SK-N-SH (cell line): ENCODE measurements at regions not wholly inside any gene's neighbourhood (a gene's known extent, or its start where the extent isn't known, plus 50 kb on each side); places are given as distances from the start of the nearest gene placed in this dataset.

Source experiments
- CTCF ChIA-PET: fragments of 300-600, 350-600 bp; formaldehyde crosslinking; extraction: SDS; loops from one replicate; lab custom pipeline; 2021; lab: Yijun Ruan, JAX
- POLR2A ChIA-PET: fragments of 350-600 bp; sonication (Branson Sonifier 250); formaldehyde crosslinking; extraction: SDS; loops from one replicate; lab custom pipeline; 2020; ENCODE audit warnings: antibody characterized with exemption, inconsistent platforms; lab: Yijun Ruan, JAX
- DNase-seq: peaks from one replicate; pipeline ENCODE4 v3.0.0; 2012
- H2AFZ ChIP-seq: fragments of 200-600 bp; sonication (generic); 2 replicates; pipeline ENCODE4 v1.8.1; 2016; ENCODE audit warnings: antibody characterized with exemption, mild to moderate bottlenecking, low read depth
- H3F3A ChIP-seq: fragments of 200-600 bp; sonication (generic); replicated peaks from 2 replicates; pipeline ENCODE3; 2016; ENCODE audit warnings: antibody characterized with exemption, mild to moderate bottlenecking; ENCODE audit not compliant: insufficient read depth
- H3K27ac ChIP-seq, 2 experiments: fragments of 200-500 bp in 1 of 2; fragments of 200-600 bp in 1 of 2; sonication (Bioruptor generic) in 1 of 2; sonication (generic), shearing (Covaris generic) in 1 of 2; 2 replicates each; pipeline versions ENCODE4 v1.5.1 to v1.6.1; 2014 to 2016; ENCODE audit warnings: low read depth in 2 of 2, inconsistent platforms in 1 of 2, low read length in 1 of 2, mild to moderate bottlenecking in 1 of 2, mixed read lengths in 1 of 2
- H3K27me3 ChIP-seq: fragments of 200-600 bp; sonication (generic), shearing (Covaris generic); 2 replicates; pipeline ENCODE4 v1.6.1; 2016; ENCODE audit warnings: mixed run types; ENCODE audit not compliant: insufficient read depth
- H3K36me3 ChIP-seq, 2 experiments: fragments of 200-500 bp in 1 of 2; fragments of 200-600 bp in 1 of 2; sonication (Bioruptor generic) in 1 of 2; sonication (generic) in 1 of 2; replicated peaks in 1 of 2; 2 replicates each; pipeline versions ENCODE3 to v1.5.1; 2014 to 2016; ENCODE audit warnings: low read length in 1 of 2, mild to moderate bottlenecking in 1 of 2; ENCODE audit not compliant: insufficient read depth in 2 of 2, control insufficient read depth in 1 of 2
- H3K4me1 ChIP-seq, 2 experiments: fragments of 200-500 bp in 1 of 2; fragments of 200-600 bp in 1 of 2; sonication (Bioruptor generic) in 1 of 2; sonication (generic), shearing (Covaris generic) in 1 of 2; 2 replicates each; pipeline versions ENCODE4 v1.5.1 to v1.6.1; 2014 to 2016; ENCODE audit warnings: low read depth in 1 of 2, low read length in 1 of 2, mixed run types in 1 of 2; ENCODE audit not compliant: insufficient read depth in 2 of 2, control insufficient read depth in 1 of 2
- H3K4me2 ChIP-seq: fragments of 200-600 bp; sonication (generic), shearing (Covaris generic); 2 replicates; pipeline ENCODE4 v1.6.1; 2017; ENCODE audit warnings: mixed run types
- H3K4me3 ChIP-seq, 2 experiments: fragments of 200-500 bp in 1 of 2; fragments of 200-600 bp in 1 of 2; sonication (Bioruptor generic) in 1 of 2; sonication (generic), shearing (Covaris generic) in 1 of 2; 2 replicates each; pipeline versions ENCODE4 v1.5.1 to v1.8.1; 2014 to 2016; ENCODE audit warnings: low read depth in 2 of 2, inconsistent platforms in 1 of 2, low read length in 1 of 2, mild to moderate bottlenecking in 1 of 2, mixed read lengths in 1 of 2, moderate library complexity in 1 of 2
- H3K79me2 ChIP-seq: fragments of 200-600 bp; sonication (generic); 2 replicates; pipeline ENCODE4 v1.8.1; 2017; ENCODE audit warnings: mild to moderate bottlenecking; ENCODE audit not compliant: insufficient read depth
- H3K9ac ChIP-seq: fragments of 200-600 bp; sonication (generic); 2 replicates; pipeline ENCODE4 v1.6.1; 2017; ENCODE audit warnings: mixed run types
- H3K9me2 ChIP-seq: fragments of 200-600 bp; sonication (generic); 2 replicates; pipeline ENCODE4 v1.6.1; 2017; ENCODE audit warnings: mixed run types
- H3K9me3 ChIP-seq: fragments of 200-600 bp; sonication (generic); 2 replicates; pipeline ENCODE4 v1.6.1; 2017; ENCODE audit warnings: mixed run types, mild to moderate bottlenecking, moderate library complexity
- H4K20me1 ChIP-seq: fragments of 200-600 bp; sonication (generic); 2 replicates; pipeline ENCODE4 v1.6.1; 2017; ENCODE audit warnings: mild to moderate bottlenecking, mixed run types; ENCODE audit not compliant: insufficient read depth
- EP300 ChIP-seq, 2 experiments: IDR thresholded peaks; 2 replicates each; pipeline versions ENCODE4 v1.4.0 to v1.6.1; 2012; ENCODE audit warnings: borderline replicate concordance in 1 of 2, low read depth in 1 of 2, low read length in 1 of 2
- EZH2phosphoT487 ChIP-seq: fragments of 200-600 bp; sonication (generic); IDR thresholded peaks from 2 replicates; pipeline ENCODE4 v1.6.1; 2017; ENCODE audit warnings: low read depth, mixed run types, mild to moderate bottlenecking, antibody characterized with exemption, moderate library complexity, borderline replicate concordance
- FOXM1 ChIP-seq: IDR thresholded peaks from 2 replicates; pipeline ENCODE4 v1.4.0; 2012; ENCODE audit warnings: low read depth, mild to moderate bottlenecking
- NFIC ChIP-seq: IDR thresholded peaks from 2 replicates; pipeline ENCODE4 v1.4.0; 2012; ENCODE audit warnings: borderline replicate concordance
- RXRA ChIP-seq: IDR thresholded peaks from 2 replicates; pipeline ENCODE4 v1.4.0; 2012; ENCODE audit warnings: low read depth, mild to moderate bottlenecking, borderline replicate concordance
- TAF1 ChIP-seq: IDR thresholded peaks from 2 replicates; pipeline ENCODE4 v1.6.1; 2012; ENCODE audit warnings: low read depth, mild to moderate bottlenecking, low read length, moderate library complexity, borderline replicate concordance
- TEAD4 ChIP-seq: IDR thresholded peaks from 2 replicates; pipeline ENCODE4 v1.4.0; 2012; ENCODE audit warnings: mild to moderate bottlenecking, borderline replicate concordance; ENCODE audit not compliant: insufficient read depth
- YY1 ChIP-seq: IDR thresholded peaks from 2 replicates; pipeline ENCODE4 v1.4.0; 2012; ENCODE audit warnings: low read depth, mild to moderate bottlenecking
- WGBS: methylation state at CpG from one replicate; pipeline ENCODE4 v1.1.6; 2017; ENCODE audit warnings: low lambda C conversion rate; 5-methylcytosine and 5-hydroxymethylcytosine counted together
- TF ChIP-seq, protein P1 (sequence below): fragments of 150-350 bp; IDR thresholded peaks from 2 replicates; pipeline ENCODE4 v1.6.1; 2017; ENCODE audit warnings: antibody characterized with exemption, low read length, low read depth, borderline replicate concordance
- TF ChIP-seq, protein P2 (sequence below): IDR thresholded peaks from 2 replicates; pipeline ENCODE4 v1.4.0; 2012; ENCODE audit warnings: low read depth, borderline replicate concordance
- TF ChIP-seq, protein P3 (sequence below): fragments of 150-350 bp; IDR thresholded peaks from 2 replicates; pipeline ENCODE4 v1.6.1; 2016; ENCODE audit warnings: mild to moderate bottlenecking, low read depth, low read length

DNA sequence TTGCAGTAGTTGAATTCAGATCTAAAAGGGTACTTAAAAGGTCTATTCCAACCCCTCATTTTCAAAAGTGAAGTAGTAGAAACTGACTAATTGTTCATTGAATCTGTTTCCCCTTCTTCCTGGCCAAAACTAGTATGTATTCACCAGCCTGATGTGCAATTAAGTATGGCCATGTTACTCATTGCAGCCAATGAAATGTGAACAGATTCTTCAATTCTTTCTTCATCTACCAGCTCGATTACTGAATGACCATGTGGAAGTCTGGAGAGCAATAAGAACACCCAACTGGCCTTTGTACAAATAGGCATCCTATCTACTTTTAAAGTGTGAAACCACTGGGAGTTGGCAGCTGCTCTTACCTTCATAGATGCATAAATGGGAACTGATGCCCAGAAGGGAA is 449.0 kb upstream of the ID2 start:
- ChIA-PET CTCF (no interaction called here), POLR2A (no interaction called here)
- no peaks in the 10 kb centered on the region for H3K9me3 ChIP-seq

GRCh38 chr2:8234253-8234652 is 447.6 kb upstream of the ID2 start:
- H3K4me3 ChIP-seq: no peak overlapping the region
- CTCF ChIA-PET: interaction anchor here (1.2 kb wide), 1 partner anchor 38 kb away, joined by 6 read pairs; no protein-coding TSS in a partner anchor
- DNase-seq: no peak
- POLR2A ChIA-PET: no interaction called here
- no peaks in the 10 kb centered on the region for H4K20me1 ChIP-seq
- H3K27ac ChIP-seq: no peak overlapping the region
- 56% methylated on average over 3 of the region's 3 CpGs for WGBS
- TF ChIP-seq YY1: no peak
- no peak for TF ChIP-seq NFIC
- no peak for TF ChIP-seq EP300 (IDR thresholded peaks at IDR 0.05; ENCODE audit: borderline replicate concordance in 1 of 2, low read depth in 1 of 2, low read length in 1 of 2)
- TF ChIP-seq, protein P1, sequence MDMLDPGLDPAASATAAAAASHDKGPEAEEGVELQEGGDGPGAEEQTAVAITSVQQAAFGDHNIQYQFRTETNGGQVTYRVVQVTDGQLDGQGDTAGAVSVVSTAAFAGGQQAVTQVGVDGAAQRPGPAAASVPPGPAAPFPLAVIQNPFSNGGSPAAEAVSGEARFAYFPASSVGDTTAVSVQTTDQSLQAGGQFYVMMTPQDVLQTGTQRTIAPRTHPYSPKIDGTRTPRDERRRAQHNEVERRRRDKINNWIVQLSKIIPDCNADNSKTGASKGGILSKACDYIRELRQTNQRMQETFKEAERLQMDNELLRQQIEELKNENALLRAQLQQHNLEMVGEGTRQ: no peak
- TF ChIP-seq, protein P2, sequence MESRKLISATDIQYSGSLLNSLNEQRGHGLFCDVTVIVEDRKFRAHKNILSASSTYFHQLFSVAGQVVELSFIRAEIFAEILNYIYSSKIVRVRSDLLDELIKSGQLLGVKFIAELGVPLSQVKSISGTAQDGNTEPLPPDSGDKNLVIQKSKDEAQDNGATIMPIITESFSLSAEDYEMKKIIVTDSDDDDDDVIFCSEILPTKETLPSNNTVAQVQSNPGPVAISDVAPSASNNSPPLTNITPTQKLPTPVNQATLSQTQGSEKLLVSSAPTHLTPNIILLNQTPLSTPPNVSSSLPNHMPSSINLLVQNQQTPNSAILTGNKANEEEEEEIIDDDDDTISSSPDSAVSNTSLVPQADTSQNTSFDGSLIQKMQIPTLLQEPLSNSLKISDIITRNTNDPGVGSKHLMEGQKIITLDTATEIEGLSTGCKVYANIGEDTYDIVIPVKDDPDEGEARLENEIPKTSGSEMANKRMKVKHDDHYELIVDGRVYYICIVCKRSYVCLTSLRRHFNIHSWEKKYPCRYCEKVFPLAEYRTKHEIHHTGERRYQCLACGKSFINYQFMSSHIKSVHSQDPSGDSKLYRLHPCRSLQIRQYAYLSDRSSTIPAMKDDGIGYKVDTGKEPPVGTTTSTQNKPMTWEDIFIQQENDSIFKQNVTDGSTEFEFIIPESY: no peak
- TF ChIP-seq TAF1: no peak
- H3K36me3 ChIP-seq: peaks cover 0 to 3% of the 10 kb centered on the region in 2 experiments
- no peaks in the 10 kb centered on the region for H3K79me2 ChIP-seq
- no peaks in the 10 kb centered on the region for H3K9me2 ChIP-seq
- H3F3A ChIP-seq: no peaks in the 10 kb centered on the region
- no peak overlapping the region for H2AFZ ChIP-seq
- H3K9ac ChIP-seq: no peak overlapping the region
- H3K4me2 ChIP-seq: no peak overlapping the region
- H3K4me1 ChIP-seq: peaks cover 0 to 3% of the 10 kb centered on the region in 2 experiments; a peak in 2 of 4 replicates
- no peaks in the 10 kb centered on the region for H3K9me3 ChIP-seq
- H3K27me3 ChIP-seq: no peaks in the 10 kb centered on the region

More for the DNA sequence above, 449.0 kb upstream of the ID2 start:
- no peaks in the 10 kb centered on the region for H3K9me2 ChIP-seq
- TF ChIP-seq FOXM1 (no peak), RXRA (no peak), YY1 (no peak), EZH2phosphoT487 (no peak), TEAD4 (no peak)
- TF ChIP-seq, protein P3, sequence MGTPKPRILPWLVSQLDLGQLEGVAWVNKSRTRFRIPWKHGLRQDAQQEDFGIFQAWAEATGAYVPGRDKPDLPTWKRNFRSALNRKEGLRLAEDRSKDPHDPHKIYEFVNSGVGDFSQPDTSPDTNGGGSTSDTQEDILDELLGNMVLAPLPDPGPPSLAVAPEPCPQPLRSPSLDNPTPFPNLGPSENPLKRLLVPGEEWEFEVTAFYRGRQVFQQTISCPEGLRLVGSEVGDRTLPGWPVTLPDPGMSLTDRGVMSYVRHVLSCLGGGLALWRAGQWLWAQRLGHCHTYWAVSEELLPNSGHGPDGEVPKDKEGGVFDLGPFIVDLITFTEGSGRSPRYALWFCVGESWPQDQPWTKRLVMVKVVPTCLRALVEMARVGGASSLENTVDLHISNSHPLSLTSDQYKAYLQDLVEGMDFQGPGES: no peak
- no peak overlapping the region for H3K4me2 ChIP-seq
- no peaks in the 10 kb centered on the region for H3F3A ChIP-seq
- no peak overlapping the region for H3K27ac ChIP-seq
- 17% methylated on average over 1 of the region's 1 CpG for WGBS
- no peak overlapping the region for H3K9ac ChIP-seq
- no peak for DNase-seq
- peaks cover 0 to 7% of the 10 kb centered on the region in 2 experiments; a peak in 3 of 4 replicates for H3K4me1 ChIP-seq
- no peaks in the 10 kb centered on the region for H3K79me2 ChIP-seq
- no peak overlapping the region for H3K4me3 ChIP-seq
- no peaks in the 10 kb centered on the region for H3K27me3 ChIP-seq
- H3K36me3 ChIP-seq: peaks cover 0 to 3% of the 10 kb centered on the region in 2 experiments
- no peaks in the 10 kb centered on the region for H4K20me1 ChIP-seq
- H2AFZ ChIP-seq: no peak overlapping the region
